A549 (cell line): ENCODE measurements at regions not wholly inside any gene's neighbourhood (a gene's known extent, or its start where the extent isn't known, plus 50 kb on each side); places are given as distances from the start of the nearest gene placed in this dataset.

Experiments used
- ATAC-seq, 2 experiments: fragments of 200-7000 bp in 1 of 2; fragments of >200 bp in 1 of 2; cut with Nextera tagmentation in 1 of 2; cut with Tn5 transposase in 1 of 2; 3 replicates each; pipeline versions ENCODE4 v1.8.0 to v1.9.1; 2018 to 2020; ENCODE audit warnings: mild to moderate bottlenecking in 1 of 2, moderate library complexity in 1 of 2
- CTCF ChIA-PET: fragments of 300-600 bp; sonication (Branson Sonifier 250); formaldehyde crosslinking; extraction: SDS; loops from one replicate; lab custom pipeline; 2021; ENCODE audit warnings: antibody characterized with exemption, inconsistent platforms; lab: Yijun Ruan, JAX
- POLR2A ChIA-PET: fragments of 350-600 bp; formaldehyde crosslinking; extraction: SDS; loops from one replicate; lab custom pipeline; 2021; ENCODE audit warnings: antibody characterized with exemption, inconsistent platforms; lab: Yijun Ruan, JAX
- DNase-seq, 2 experiments: peaks; one replicate each; pipeline versions ENCODE4 v3.0.0 to v3.0.0-alpha.2; 2011 to 2016; ENCODE audit warnings: low read depth in 1 of 2, low spot score in 1 of 2
- FAIRE-seq: peaks from 2 replicates; lab custom pipeline; 2011; peaks lifted over from hg19 to GRCh38; lab: Jason Lieb, UNC
- H3K27ac ChIP-seq, 2 experiments: fragments of >200 bp; sonication (Bioruptor Twin); formaldehyde crosslinking; 3 replicates each; pipeline ENCODE4 v1.5.1; 2016 to 2017
- H3K4me1 ChIP-seq: fragments of >200 bp; sonication (Bioruptor Twin); formaldehyde crosslinking; 3 replicates; pipeline ENCODE4 v1.6.1; 2016
- H3K4me2 ChIP-seq: fragments of >200 bp; sonication (Bioruptor Twin); formaldehyde crosslinking; 3 replicates; pipeline ENCODE4 v1.6.1; 2016
- H3K4me3 ChIP-seq: fragments of >200 bp; sonication (Bioruptor Twin); formaldehyde crosslinking; 3 replicates; pipeline ENCODE4 v1.5.1; 2016
- H3K9me3 ChIP-seq: fragments of >200 bp; sonication (Bioruptor Twin); formaldehyde crosslinking; 3 replicates; pipeline ENCODE4 v1.6.1; 2016
- CTCF ChIP-seq: fragments of >200 bp; sonication (Bioruptor Twin); formaldehyde crosslinking; IDR thresholded peaks from 3 replicates; pipeline ENCODE4 v1.5.1; 2016
- ESRRA ChIP-seq: fragments of 150-350 bp; IDR thresholded peaks from 2 replicates; pipeline ENCODE4 v1.6.1; 2014; ENCODE audit warnings: mild to moderate bottlenecking, low read length, borderline replicate concordance
- FOSB ChIP-seq: fragments of 250-450 bp; sonication (Bioruptor Pico); IDR thresholded peaks from 2 replicates; pipeline ENCODE4 v1.5.0; 2020; ENCODE audit warnings: mild to moderate bottlenecking, moderate library complexity
- FOXS1 ChIP-seq: fragments of 250-450 bp; sonication (Bioruptor Pico); IDR thresholded peaks from 2 replicates; pipeline ENCODE4 v1.5.0; 2020; ENCODE audit warnings: mild to moderate bottlenecking, moderate library complexity
- HEYL ChIP-seq: fragments of 250-450 bp; sonication (Bioruptor Pico); IDR thresholded peaks from 2 replicates; pipeline ENCODE4 v1.8.0; 2021; ENCODE audit warnings: mild to moderate bottlenecking, moderate library complexity
- HMGXB4 ChIP-seq: fragments of 250-450 bp; sonication (Bioruptor Pico); IDR thresholded peaks from 2 replicates; pipeline ENCODE4 v1.5.0; 2021; ENCODE audit warnings: mild to moderate bottlenecking, moderate library complexity, borderline replicate concordance
- HOXB13 ChIP-seq: fragments of 250-450 bp; sonication (Bioruptor Pico); IDR thresholded peaks from 2 replicates; pipeline ENCODE4 v1.5.0; 2020; ENCODE audit warnings: low read depth, mild to moderate bottlenecking, moderate library complexity
- HOXB5 ChIP-seq: fragments of 250-450 bp; sonication (Bioruptor Pico); IDR thresholded peaks from 2 replicates; pipeline ENCODE4 v1.5.0; 2020; ENCODE audit warnings: mild to moderate bottlenecking, moderate library complexity
- JUN ChIP-seq, 2 experiments: fragments of >200 bp; sonication (Bioruptor Twin); formaldehyde crosslinking; IDR thresholded peaks; 2 replicates in 1 of 2; 3 replicates in 1 of 2; pipeline ENCODE4 v1.6.1; 2016 to 2017
- JUNB ChIP-seq: fragments of >200 bp; sonication (Bioruptor Twin); formaldehyde crosslinking; IDR thresholded peaks from 2 replicates; pipeline ENCODE4 v1.6.1; 2016
- MAFK ChIP-seq: fragments of 450-650 bp; IDR thresholded peaks from 2 replicates; pipeline ENCODE4 v1.6.1; 2014; ENCODE audit not compliant: partially characterized antibody
- PBX3 ChIP-seq: IDR thresholded peaks from 2 replicates; pipeline ENCODE4 v1.6.1; 2012
- POLR2A ChIP-seq: IDR thresholded peaks from 2 replicates; pipeline ENCODE4 v1.6.1; 2012; ENCODE audit warnings: mild to moderate bottlenecking, low read length
- POLR2AphosphoS2 ChIP-seq: conservative IDR thresholded peaks from 2 replicates; pipeline ENCODE4 v1.6.1; 2012; ENCODE audit warnings: low read length, improper control_type of control experiment, inconsistent platforms
- RAD21 ChIP-seq, 2 experiments: fragments of >200 bp in 1 of 2; sonication (Bioruptor Twin) in 1 of 2; formaldehyde crosslinking in 1 of 2; IDR thresholded peaks in 1 of 2; conservative IDR thresholded peaks in 1 of 2; 2 replicates in 1 of 2; 3 replicates in 1 of 2; pipeline ENCODE4 v1.6.1; 2012 to 2018; ENCODE audit warnings: inconsistent platforms in 1 of 2
- RARB ChIP-seq: fragments of 250-450 bp; sonication (Bioruptor Pico); IDR thresholded peaks from 2 replicates; pipeline ENCODE4 v1.8.0; 2021; ENCODE audit warnings: mild to moderate bottlenecking, moderate library complexity
- SMC3 ChIP-seq: fragments of >200 bp; sonication (Bioruptor Twin); formaldehyde crosslinking; IDR thresholded peaks from 3 replicates; pipeline ENCODE4 v1.6.1; 2018; ENCODE audit warnings: inconsistent platforms
- USF2 ChIP-seq: fragments of 450-650 bp; IDR thresholded peaks from 2 replicates; pipeline ENCODE4 v1.6.1; 2014; ENCODE audit warnings: antibody characterized with exemption
- ZC3H11A ChIP-seq: fragments of 450-650 bp; IDR thresholded peaks from 2 replicates; pipeline ENCODE4 v1.6.1; 2014; ENCODE audit warnings: antibody characterized with exemption, mild to moderate bottlenecking
- ZNF302 ChIP-seq: fragments of 250-450 bp; sonication (Bioruptor Pico); IDR thresholded peaks from 2 replicates; pipeline ENCODE4 v1.9.0; 2021; ENCODE audit warnings: inconsistent platforms, mild to moderate bottlenecking, moderate library complexity
- WGBS: methylation state at CpG from one replicate; pipeline ENCODE4 v1.1.6; 2017; ENCODE audit errors: missing lambda C conversion rate; 5-methylcytosine and 5-hydroxymethylcytosine counted together

GRCh38 chr1:79355090-79355489 is 348.6 kb upstream of the ADGRL4 start:
- Histone ChIP-seq H3K4me1 (no peaks in the 10 kb centered on the region), H3K9me3 (no peaks in the 10 kb centered on the region)
- POLR2A ChIA-PET: no interaction called here
- no peak for FAIRE-seq
- TF ChIP-seq FOXS1: no peak
- TF ChIP-seq, all 56 proteins: peak for 0
- ATAC-seq: no peak
- WGBS: 53% methylated on average over 4 of the region's 4 CpGs
- H3K4me3 ChIP-seq: no peak overlapping the region
- no peak for DNase-seq
- H3K27ac ChIP-seq: no peak overlapping the region
- CTCF ChIA-PET: interaction anchor here (1.6 kb wide), 1 partner anchor 29 kb away, joined by 5 read pairs; no protein-coding TSS in a partner anchor
- no peak overlapping the region for H3K4me2 ChIP-seq

- WGBS: 3% methylated on average over 4 of the region's 4 CpGs
- ChIA-PET POLR2A (no interaction called here), CTCF (interaction anchor here (0.6 to 1.6 kb wide), 10 partner anchors 10 to 637 kb away, joined by 3 to 6 read pairs (median 3); no protein-coding TSS in a partner anchor)
- TF ChIP-seq POLR2A: no peak
- no peak for TF ChIP-seq FOSB (CRISPR knock-in tag)
- TF ChIP-seq ZC3H11A: no peak
- TF ChIP-seq ZNF302 (CRISPR knock-in tag): no peak
- no peak for TF ChIP-seq POLR2AphosphoS2
- TF ChIP-seq SMC3: peak; percentile 54; the same call in 1 of the 3 replicates
- no peak for TF ChIP-seq HOXB13
- peak; percentile 40 to 43; a peak in 3 of 5 replicates for TF ChIP-seq RAD21 (conservative IDR thresholded peaks at IDR 0.05 in 1 of 2, IDR thresholded peaks at IDR 0.05 in 1 of 2)
- TF ChIP-seq CTCF: peak; percentile 35; the same call in 2 of the 3 replicates
- no peak for TF ChIP-seq PBX3
- TF ChIP-seq HEYL (CRISPR knock-in tag): no peak
- Histone ChIP-seq H3K9me3 (no peaks in the 10 kb centered on the region), H3K27ac (no peak overlapping the region), H3K4me1 (no peaks in the 10 kb centered on the region), H3K4me3 (no peak overlapping the region), H3K4me2 (peak overlapping the region; percentile 33; the same call in 2 of the 3 replicates)
- FAIRE-seq: no peak
- peak; percentile 78 to 82; a peak in 5 of 6 replicates for ATAC-seq
- peak in 1 of 2 experiments; percentile 36 for DNase-seq
Observed at GRCh38 chr1:79353224-79353623, 346.7 kb upstream of the ADGRL4 start.

- no peak for FAIRE-seq
- Histone ChIP-seq H3K27ac (no peak overlapping the region), H3K9me3 (peaks cover 4% of the 10 kb centered on the region; the same call in 2 of the 3 replicates), H3K4me1 (peaks cover 15% of the 10 kb centered on the region; the same call in 2 of the 3 replicates), H3K4me2 (no peak overlapping the region), H3K4me3 (no peak overlapping the region)
- no peak for DNase-seq
- ATAC-seq: no peak
- TF ChIP-seq JUN (IDR thresholded peaks at IDR 0.05): no peak
- no peak for TF ChIP-seq HMGXB4 (CRISPR knock-in tag)
- TF ChIP-seq MAFK: no peak
- TF ChIP-seq RARB: no peak
- no peak for TF ChIP-seq HOXB5 (CRISPR knock-in tag)
- TF ChIP-seq JUNB: no peak
- no peak for TF ChIP-seq ESRRA
- TF ChIP-seq POLR2AphosphoS2: no peak
- TF ChIP-seq USF2: no peak
- ChIA-PET CTCF (no interaction called here), POLR2A (no interaction called here)
- WGBS: 60% methylated on average over 3 of the region's 3 CpGs
Observed at GRCh38 chr1:79326875-79327274, 320.3 kb upstream of the ADGRL4 start.
